ENCODE measurements at regions not wholly inside any gene's neighbourhood (a gene's known extent, or its start where the extent isn't known, plus 50 kb on each side); places are given as distances from the start of the nearest gene placed in this dataset.
A peak's percentile ranks its signal among the peaks of the same experiment; 100 is the strongest.

DNA sequence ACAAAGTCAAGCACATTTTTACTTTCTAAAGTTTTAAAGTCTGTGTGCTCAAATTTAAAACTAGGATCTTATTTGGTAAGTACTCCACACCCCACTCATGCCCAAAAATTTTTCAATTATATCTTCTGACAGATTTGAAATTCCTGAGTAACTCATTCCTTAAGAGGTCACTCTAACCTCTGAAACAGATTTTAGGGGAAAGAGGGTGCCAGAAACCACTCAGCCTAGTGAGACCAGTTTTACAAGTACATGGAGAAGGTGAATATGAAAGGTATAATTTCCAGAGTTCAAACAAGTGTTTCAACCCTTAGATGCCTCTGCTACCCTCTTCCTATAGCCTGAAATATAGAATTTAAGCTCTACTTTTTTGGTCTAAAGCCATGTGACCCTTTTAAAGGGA lies 79.2 kb downstream of the C7orf25 start:
- no peak overlapping the region for H3K4me3 ChIP-seq (ENCODE audit: low read depth, low read length)
- TF ChIP-seq, protein P1, sequence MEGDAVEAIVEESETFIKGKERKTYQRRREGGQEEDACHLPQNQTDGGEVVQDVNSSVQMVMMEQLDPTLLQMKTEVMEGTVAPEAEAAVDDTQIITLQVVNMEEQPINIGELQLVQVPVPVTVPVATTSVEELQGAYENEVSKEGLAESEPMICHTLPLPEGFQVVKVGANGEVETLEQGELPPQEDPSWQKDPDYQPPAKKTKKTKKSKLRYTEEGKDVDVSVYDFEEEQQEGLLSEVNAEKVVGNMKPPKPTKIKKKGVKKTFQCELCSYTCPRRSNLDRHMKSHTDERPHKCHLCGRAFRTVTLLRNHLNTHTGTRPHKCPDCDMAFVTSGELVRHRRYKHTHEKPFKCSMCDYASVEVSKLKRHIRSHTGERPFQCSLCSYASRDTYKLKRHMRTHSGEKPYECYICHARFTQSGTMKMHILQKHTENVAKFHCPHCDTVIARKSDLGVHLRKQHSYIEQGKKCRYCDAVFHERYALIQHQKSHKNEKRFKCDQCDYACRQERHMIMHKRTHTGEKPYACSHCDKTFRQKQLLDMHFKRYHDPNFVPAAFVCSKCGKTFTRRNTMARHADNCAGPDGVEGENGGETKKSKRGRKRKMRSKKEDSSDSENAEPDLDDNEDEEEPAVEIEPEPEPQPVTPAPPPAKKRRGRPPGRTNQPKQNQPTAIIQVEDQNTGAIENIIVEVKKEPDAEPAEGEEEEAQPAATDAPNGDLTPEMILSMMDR (IDR thresholded peaks at IDR 0.05; ENCODE audit: low read depth, low read length): no peak

DNA sequence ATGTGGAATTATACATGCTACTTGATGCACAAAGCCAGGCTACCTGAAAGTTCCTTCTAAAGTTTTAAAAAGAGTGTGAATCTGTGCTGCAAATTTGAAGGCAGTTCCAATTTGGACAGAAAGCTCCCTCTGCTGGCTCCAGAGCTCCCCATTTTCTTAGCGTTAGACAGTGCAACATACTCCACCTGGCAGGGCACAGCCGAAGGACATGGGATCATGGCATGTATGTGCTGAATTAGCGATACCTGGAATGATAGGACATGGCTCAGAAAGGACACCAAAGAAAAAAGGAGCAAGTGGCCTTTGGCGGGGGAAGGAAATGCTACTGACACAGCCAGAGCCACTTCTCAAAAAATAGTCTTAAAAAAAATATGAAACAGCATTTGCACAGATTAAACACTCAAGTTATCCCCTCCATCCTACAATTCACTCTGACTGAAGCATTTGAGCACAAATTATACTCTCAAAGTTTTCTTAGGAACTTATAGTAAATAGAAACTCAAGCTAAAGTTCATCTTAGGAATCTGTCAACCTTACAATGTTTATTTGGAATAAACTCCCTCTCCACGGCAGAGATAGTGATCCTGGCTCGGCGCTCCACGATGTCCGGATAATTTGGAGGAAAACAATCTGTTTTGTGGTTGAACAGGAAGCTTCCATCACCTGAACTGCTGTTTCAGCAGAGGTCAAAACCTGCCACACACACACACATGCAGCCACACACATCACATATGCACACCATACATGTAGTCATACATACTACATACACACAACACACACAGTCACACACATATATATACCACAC lies 80.0 kb downstream of the C7orf25 start:
- no peak overlapping the region for H3K4me3 ChIP-seq (ENCODE audit: low read depth, low read length)
- TF ChIP-seq, protein P1 (IDR thresholded peaks at IDR 0.05; ENCODE audit: low read depth, low read length): peak; percentile 46

DNA sequence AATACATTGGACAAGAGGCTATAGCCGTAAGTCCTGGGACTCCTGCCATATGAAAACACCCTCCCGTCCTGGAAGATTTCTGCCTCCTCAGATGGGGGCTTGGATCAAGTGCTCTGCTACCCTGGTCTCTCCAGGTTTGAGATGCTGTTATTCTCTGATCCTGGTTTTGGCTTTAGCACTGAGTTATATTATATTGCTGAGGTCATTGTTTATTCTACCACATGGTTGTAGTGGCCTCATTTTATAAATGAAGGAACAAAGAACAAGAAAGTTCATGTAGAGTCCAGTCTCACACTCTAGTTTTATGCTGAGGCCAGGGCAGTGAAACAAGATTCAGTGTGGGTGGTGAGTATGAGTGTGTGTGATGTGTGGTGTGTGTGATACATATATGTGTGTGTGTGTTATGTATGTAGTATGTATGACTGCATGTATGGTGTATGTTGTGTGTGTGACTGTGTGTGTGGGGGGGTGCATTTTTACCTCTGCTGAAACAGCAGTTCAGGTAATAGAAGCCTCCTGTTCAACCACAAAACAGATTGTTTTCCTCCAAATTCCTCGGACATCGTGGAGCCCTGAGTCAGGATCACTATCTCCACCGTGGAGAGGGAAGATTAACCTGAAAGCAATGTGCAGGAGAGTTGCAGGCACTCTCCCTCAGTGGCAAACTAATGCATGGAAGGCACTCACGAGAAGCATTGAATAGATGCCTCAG lies 80.7 kb downstream of the C7orf25 start:
- TF ChIP-seq, protein P1 (IDR thresholded peaks at IDR 0.05; ENCODE audit: low read depth, low read length): no peak
- no peak overlapping the region for H3K4me3 ChIP-seq (ENCODE audit: low read depth, low read length)

DNA sequence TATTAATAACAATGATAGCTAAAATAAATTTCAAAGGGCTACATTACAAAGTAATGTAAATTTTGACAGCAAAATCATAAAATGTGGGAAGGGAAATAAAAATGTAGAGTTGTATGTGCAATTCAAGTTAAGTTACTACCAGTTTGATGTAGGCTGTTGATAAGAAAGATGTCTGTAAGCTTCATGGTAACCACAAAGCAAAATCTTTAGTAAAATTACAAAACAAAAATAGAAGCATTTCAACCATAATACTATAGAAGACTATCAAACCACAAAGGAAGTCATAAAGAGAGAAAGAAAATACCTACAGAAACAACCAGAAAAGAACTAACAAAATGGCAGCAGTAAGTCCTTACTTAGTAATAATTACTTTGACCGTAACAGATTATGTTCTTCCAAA lies 99.1 kb downstream of the C7orf25 start:
- TF ChIP-seq, protein P1 (IDR thresholded peaks at IDR 0.05; ENCODE audit: low read depth, low read length): no peak
- H3K4me3 ChIP-seq (ENCODE audit: low read depth, low read length): no peak overlapping the region

DNA sequence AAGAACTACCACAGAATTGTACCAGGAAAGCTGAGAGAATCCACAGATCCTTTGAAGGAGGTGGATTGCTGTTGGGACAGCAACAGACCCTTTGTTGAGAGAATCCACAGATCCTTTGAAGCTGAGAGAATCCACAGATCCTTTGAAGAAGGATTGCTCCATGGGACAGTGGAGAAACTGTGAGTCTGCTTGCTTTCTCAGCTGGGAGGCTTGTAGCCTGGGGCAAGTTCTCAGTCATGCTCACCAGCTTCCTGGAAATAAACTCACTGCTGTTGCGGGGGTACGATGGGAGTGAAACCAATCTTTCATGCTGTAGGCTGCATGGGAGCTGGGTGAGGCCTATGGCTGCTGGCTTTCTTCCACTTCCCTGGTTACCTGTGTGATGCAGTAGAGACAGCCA lies 106.3 kb downstream of the C7orf25 start:
- no peak overlapping the region for H3K4me3 ChIP-seq (ENCODE audit: low read depth, low read length)
- TF ChIP-seq, protein P1 (IDR thresholded peaks at IDR 0.05; ENCODE audit: low read depth, low read length): no peak

DNA sequence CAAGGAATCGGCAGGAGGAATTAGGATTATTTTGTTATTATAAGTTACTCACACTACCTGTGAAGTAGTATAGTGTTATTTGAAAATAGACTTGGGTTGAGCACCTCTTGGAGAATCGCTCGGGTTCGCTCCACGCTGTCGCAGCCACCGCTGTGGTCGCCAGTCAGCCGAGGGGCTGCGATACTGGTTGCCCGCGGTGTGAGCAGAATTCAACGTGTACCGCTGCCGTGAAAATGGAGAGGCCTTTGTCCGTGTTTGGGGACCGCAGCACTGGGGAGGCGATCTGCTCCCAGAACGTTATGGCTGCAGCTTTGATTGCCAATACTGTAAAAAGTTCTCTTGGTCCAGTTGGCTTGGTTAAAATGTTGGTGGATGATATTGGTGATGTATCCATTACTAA lies 117.2 kb downstream of the C7orf25 start:
- TF ChIP-seq, protein P1 (IDR thresholded peaks at IDR 0.05; ENCODE audit: low read depth, low read length): no peak
- H3K4me3 ChIP-seq (ENCODE audit: low read depth, low read length): no peak overlapping the region

DNA sequence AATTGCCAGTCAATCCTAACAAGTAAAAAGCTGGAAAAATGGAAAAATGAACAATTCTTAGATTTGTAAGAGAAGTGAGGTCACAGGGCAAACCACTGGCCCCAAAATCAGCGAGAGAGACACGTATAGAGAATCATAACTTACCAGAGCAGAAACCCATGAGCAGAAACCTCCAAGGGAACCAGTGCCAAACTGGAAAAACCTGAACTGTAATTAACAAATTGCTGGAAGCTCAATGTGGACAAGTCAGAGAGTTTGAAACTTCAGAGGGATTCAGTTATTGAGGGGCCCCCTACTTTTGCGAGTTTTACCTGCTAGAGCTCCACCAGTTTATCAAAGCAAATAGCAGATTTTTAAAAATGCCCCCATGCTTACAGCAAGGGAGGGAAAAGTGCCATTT lies 119.0 kb downstream of the C7orf25 start:
- TF ChIP-seq, protein P1 (IDR thresholded peaks at IDR 0.05; ENCODE audit: low read depth, low read length): no peak
- H3K4me3 ChIP-seq (ENCODE audit: low read depth, low read length): no peak overlapping the region

Data from WI38 (cell line).